ENCODE measurements at regions not wholly inside any gene's neighbourhood (a gene's known extent, or its start where the extent isn't known, plus 50 kb on each side); places are given as distances from the start of the nearest gene placed in this dataset.
"Not testable (repeated sequence)": the region's sequence is repeated elsewhere in the genome, so short reads cannot be mapped to it uniquely, and the experiment has no call there.

- peaks cover 7% of the 10 kb centered on the region; the same call in 1 of the 2 replicates for H3K9me3 ChIP-seq
- in situ Hi-C loops (cut with MboI; ENCODE audit: low sequenced_read_pairs) = no loop called here
- H3K4me3 ChIP-seq = no peak overlapping the region
- H3K36me3 ChIP-seq (replicated peaks) = no peaks in the 10 kb centered on the region
- H3K27me3 ChIP-seq (ENCODE audit: low read depth) = no peaks in the 10 kb centered on the region
- DNase-seq (ENCODE audit: low spot score in 2 of 2) = no peak
- H3K4me1 ChIP-seq = no peaks in the 10 kb centered on the region
Observed at GRCh38 chr15:87669846-87670245, 586.7 kb downstream of the NTRK3 start.

- H3K36me3 ChIP-seq (replicated peaks); H3K9me3 ChIP-seq; in situ Hi-C loops (cut with MboI; ENCODE audit: low sequenced_read_pairs); H3K4me3 ChIP-seq; DNase-seq (ENCODE audit: low spot score in 2 of 2); H3K4me1 ChIP-seq; H3K27me3 ChIP-seq (ENCODE audit: low read depth): not testable (repeated sequence)
Observed at GRCh38 chr15:87668768-87669564, 587.6 kb downstream of the NTRK3 start.

- in situ Hi-C loops (cut with MboI; ENCODE audit: low sequenced_read_pairs) = no loop called here
- peaks cover 5% of the 10 kb centered on the region; the same call in 1 of the 2 replicates for H3K9me3 ChIP-seq
- no peaks in the 10 kb centered on the region for H3K4me1 ChIP-seq
- no peaks in the 10 kb centered on the region for H3K27me3 ChIP-seq (ENCODE audit: low read depth)
- DNase-seq (ENCODE audit: low spot score in 2 of 2) = no peak
- no peaks in the 10 kb centered on the region for H3K36me3 ChIP-seq (replicated peaks)
- no peak overlapping the region for H3K4me3 ChIP-seq
Observed at GRCh38 chr15:87667643-87668042, 588.9 kb downstream of the NTRK3 start.

- no peaks in the 10 kb centered on the region for H3K27me3 ChIP-seq (ENCODE audit: low read depth)
- H3K36me3 ChIP-seq (replicated peaks) = no peaks in the 10 kb centered on the region
- in situ Hi-C loops (cut with MboI; ENCODE audit: low sequenced_read_pairs) = no loop called here
Observed at GRCh38 chr15:87662575-87662974, 594.0 kb downstream of the NTRK3 start.

GRCh38 chr15:87661454-87662355 lies 594.8 kb downstream of the NTRK3 start:
- in situ Hi-C loops (cut with MboI; ENCODE audit: low sequenced_read_pairs) = no loop called here
- no peaks in the 10 kb centered on the region; the same call in 1 of the 2 replicates for H3K9me3 ChIP-seq
- H3K36me3 ChIP-seq (replicated peaks) = no peaks in the 10 kb centered on the region
- no peak overlapping the region for H3K4me3 ChIP-seq
- no peaks in the 10 kb centered on the region; the same call in 1 of the 2 replicates for H3K27me3 ChIP-seq (ENCODE audit: low read depth)
- H3K4me1 ChIP-seq = no peaks in the 10 kb centered on the region
- no peak for DNase-seq (ENCODE audit: low spot score in 2 of 2)

More at GRCh38 chr15:87662575-87662974, 594.0 kb downstream of the NTRK3 start:
- Histone ChIP-seq H3K4me3 (no peak overlapping the region), H3K4me1 (no peaks in the 10 kb centered on the region), H3K9me3 (no peaks in the 10 kb centered on the region; the same call in 1 of the 2 replicates)
- no peak for DNase-seq (ENCODE audit: low spot score in 2 of 2)

- DNase-seq (ENCODE audit: low spot score in 2 of 2) = no peak
- peaks cover 2% of the 10 kb centered on the region for H3K9me3 ChIP-seq
- H3K4me1 ChIP-seq = no peaks in the 10 kb centered on the region
- no peaks in the 10 kb centered on the region for H3K36me3 ChIP-seq (replicated peaks)
- H3K4me3 ChIP-seq = no peak overlapping the region
- H3K27me3 ChIP-seq (ENCODE audit: low read depth) = no peaks in the 10 kb centered on the region; the same call in 1 of the 2 replicates
- in situ Hi-C loops (cut with MboI; ENCODE audit: low sequenced_read_pairs) = no loop called here
Observed at GRCh38 chr15:87660251-87661129, 596.0 kb downstream of the NTRK3 start.

GRCh38 chr15:87656372-87656771 lies 600.2 kb downstream of the NTRK3 start:
- Histone ChIP-seq H3K4me3 (no peak overlapping the region), H3K27me3 (ENCODE audit: low read depth) (no peaks in the 10 kb centered on the region; the same call in 1 of the 2 replicates), H3K36me3 (replicated peaks) (no peaks in the 10 kb centered on the region), H3K9me3 (peaks cover 2% of the 10 kb centered on the region; the same call in 1 of the 2 replicates), H3K4me1 (no peaks in the 10 kb centered on the region)
- no peak for DNase-seq (ENCODE audit: low spot score in 2 of 2)
- in situ Hi-C loops (cut with MboI; ENCODE audit: low sequenced_read_pairs) = no loop called here

- H3K4me3 ChIP-seq = no peak overlapping the region
- H3K4me1 ChIP-seq = no peaks in the 10 kb centered on the region
- no peaks in the 10 kb centered on the region; the same call in 1 of the 2 replicates for H3K27me3 ChIP-seq (ENCODE audit: low read depth)
- DNase-seq (ENCODE audit: low spot score in 2 of 2) = no peak
- H3K9me3 ChIP-seq = peaks cover 2% of the 10 kb centered on the region; the same call in 1 of the 2 replicates
- in situ Hi-C loops (cut with MboI; ENCODE audit: low sequenced_read_pairs) = no loop called here
- no peaks in the 10 kb centered on the region for H3K36me3 ChIP-seq (replicated peaks)
Observed at GRCh38 chr15:87653646-87654045, 602.9 kb downstream of the NTRK3 start.

- no peaks in the 10 kb centered on the region for H3K4me1 ChIP-seq
- no peak overlapping the region for H3K4me3 ChIP-seq
- in situ Hi-C loops (cut with MboI; ENCODE audit: low sequenced_read_pairs) = no loop called here
- H3K36me3 ChIP-seq (replicated peaks) = no peaks in the 10 kb centered on the region
- no peaks in the 10 kb centered on the region; the same call in 1 of the 2 replicates for H3K9me3 ChIP-seq
- no peak for DNase-seq (ENCODE audit: low spot score in 2 of 2)
- no peaks in the 10 kb centered on the region for H3K27me3 ChIP-seq (ENCODE audit: low read depth)
Observed at GRCh38 chr15:87649175-87649574, 607.4 kb downstream of the NTRK3 start.

GRCh38 chr15:87648278-87648677 lies 608.3 kb downstream of the NTRK3 start:
- Histone ChIP-seq H3K9me3 (no peaks in the 10 kb centered on the region), H3K4me1 (no peaks in the 10 kb centered on the region), H3K27me3 (ENCODE audit: low read depth) (no peaks in the 10 kb centered on the region), H3K36me3 (replicated peaks) (no peaks in the 10 kb centered on the region), H3K4me3 (no peak overlapping the region)
- in situ Hi-C loops (cut with MboI; ENCODE audit: low sequenced_read_pairs) = no loop called here
- DNase-seq (ENCODE audit: low spot score in 2 of 2) = no peak

- in situ Hi-C loops (cut with MboI; ENCODE audit: low sequenced_read_pairs) = no loop called here
- no peaks in the 10 kb centered on the region for H3K9me3 ChIP-seq
Observed at GRCh38 chr15:87645723-87646122, 610.8 kb downstream of the NTRK3 start.

GRCh38 chr15:87642997-87643396 lies 613.5 kb downstream of the NTRK3 start:
- H3K9me3 ChIP-seq; H3K4me1 ChIP-seq; DNase-seq (ENCODE audit: low spot score in 2 of 2); H3K36me3 ChIP-seq (replicated peaks); H3K27me3 ChIP-seq (ENCODE audit: low read depth); in situ Hi-C loops (cut with MboI; ENCODE audit: low sequenced_read_pairs); H3K4me3 ChIP-seq: not testable (repeated sequence)

More at GRCh38 chr15:87645723-87646122, 610.8 kb downstream of the NTRK3 start:
- Histone ChIP-seq H3K4me1 (no peaks in the 10 kb centered on the region), H3K36me3 (replicated peaks) (no peaks in the 10 kb centered on the region), H3K27me3 (ENCODE audit: low read depth) (no peaks in the 10 kb centered on the region), H3K4me3 (no peak overlapping the region)
- DNase-seq (ENCODE audit: low spot score in 2 of 2) = no peak
